GM19239 (cell line): ENCODE measurements at regions not wholly inside any gene's neighbourhood (a gene's known extent, or its start where the extent isn't known, plus 50 kb on each side); places are given as distances from the start of the nearest gene placed in this dataset.

ENCODE experiments used
- DNase-seq: peaks from one replicate; pipeline ENCODE4 v3.0.0; 2011; ENCODE audit warnings: low spot score; ENCODE audit not compliant: insufficient read length
- FAIRE-seq: peaks from 2 replicates; lab custom pipeline; 2011; peaks lifted over from hg19 to GRCh38; lab: Jason Lieb, UNC

DNA sequence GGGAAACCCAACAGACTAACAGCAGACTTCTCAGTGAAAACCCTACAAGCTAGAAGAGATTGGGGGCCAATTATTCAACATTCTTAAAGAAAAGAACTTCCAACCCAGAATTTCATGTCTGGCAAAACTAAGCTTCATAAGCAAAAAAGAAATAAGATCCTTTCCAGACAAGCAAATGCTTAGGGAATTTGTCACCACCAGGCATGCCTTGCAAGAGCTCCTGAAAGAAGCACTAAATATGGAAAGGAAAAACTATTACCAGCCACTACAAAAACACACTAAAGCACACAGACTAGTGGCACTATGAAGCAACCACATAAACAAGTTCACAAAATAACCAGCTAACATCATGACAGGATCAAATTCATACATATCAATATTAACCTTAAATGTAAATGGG is 131.1 kb downstream of the OR2K2 start:
- DNase-seq, result no peak
- FAIRE-seq, result no peak

DNA sequence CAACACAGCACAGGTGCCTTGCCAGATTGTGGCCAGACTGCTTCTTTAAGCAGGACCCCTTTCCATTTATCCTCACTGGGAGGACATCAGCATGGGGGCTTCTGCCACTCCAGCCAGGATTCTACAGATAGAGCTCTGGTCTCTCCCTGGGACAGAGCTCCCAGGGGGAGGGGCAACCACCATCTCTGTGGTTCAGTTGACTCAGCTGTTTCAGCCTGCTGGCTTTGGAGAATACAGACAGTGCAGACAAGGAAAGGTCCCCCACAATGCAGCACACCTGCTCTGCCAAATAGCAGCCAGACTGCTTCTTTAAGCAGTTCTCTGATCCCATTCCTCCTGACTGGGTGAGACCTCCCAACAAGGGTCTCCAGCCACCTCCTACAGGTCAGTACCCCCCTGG is 132.8 kb downstream of the OR2K2 start:
- FAIRE-seq (no peak), DNase-seq (no peak)

DNA sequence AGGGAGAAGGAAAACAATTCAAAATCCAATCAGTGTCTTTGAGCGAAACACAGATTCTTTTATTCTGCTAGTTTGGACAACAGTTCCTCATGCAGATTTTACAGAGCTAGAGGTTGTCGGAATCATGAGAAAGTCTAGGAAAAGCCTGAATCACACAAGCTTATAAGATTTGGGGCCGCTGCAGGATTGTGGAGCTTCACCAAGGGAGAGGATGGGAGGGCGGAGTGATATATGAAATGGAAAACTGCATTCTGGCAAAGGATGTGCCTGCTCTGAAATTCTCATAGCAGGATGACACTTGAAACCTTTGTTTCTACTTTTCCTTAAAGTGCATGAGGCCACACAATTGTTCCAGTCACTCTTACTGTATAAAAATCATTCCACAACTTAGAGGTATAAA is 134.3 kb downstream of the OR2K2 start:
- FAIRE-seq (no peak), DNase-seq (no peak)

GRCh38 chr9:111193095-111193494 is 136.9 kb downstream of the OR2K2 start:
- FAIRE-seq (no peak), DNase-seq (no peak)

DNA sequence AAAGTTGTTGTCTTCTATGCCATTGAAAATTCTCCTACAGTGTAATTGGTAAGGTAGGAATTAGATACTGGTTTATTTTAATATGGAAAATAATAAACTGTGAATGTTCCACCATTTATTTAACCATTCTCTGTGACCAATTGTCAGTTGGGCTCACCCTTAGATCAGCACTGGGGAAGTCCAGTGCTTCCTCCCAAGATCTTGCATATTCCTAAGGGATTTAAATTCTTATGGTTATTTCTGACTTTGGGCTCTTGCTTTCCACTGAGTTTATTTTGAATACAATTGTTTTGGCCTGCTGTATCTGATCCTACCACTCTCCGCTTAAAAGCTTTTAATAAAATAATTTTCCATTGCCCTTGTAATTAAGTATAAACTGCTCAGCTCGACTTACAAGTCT is 137.4 kb downstream of the OR2K2 start:
- FAIRE-seq (no peak), DNase-seq (no peak)

GRCh38 chr9:111190347-111190746 is 139.7 kb downstream of the OR2K2 start:
- DNase-seq (no peak), FAIRE-seq (no peak)

DNA sequence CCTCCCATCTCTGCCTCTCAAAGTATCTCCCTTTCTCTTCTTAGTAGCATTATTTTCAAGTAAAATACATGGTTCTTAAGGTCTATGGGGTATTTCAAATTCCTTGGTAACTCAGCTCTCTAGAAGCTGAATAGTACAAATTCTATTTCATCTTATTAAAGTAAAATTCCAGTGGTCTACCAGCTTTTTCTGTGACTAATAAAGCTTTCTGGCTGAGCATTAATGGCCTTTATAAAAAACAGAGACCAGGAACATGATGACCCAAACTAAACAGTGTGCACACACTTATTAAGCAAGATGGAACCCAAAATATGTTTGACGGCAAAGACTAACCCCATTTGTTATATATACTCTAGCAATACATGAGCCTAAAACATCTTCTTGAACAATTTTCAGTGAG is 142.6 kb downstream of the OR2K2 start:
- FAIRE-seq, result no peak
- DNase-seq, result no peak

DNA sequence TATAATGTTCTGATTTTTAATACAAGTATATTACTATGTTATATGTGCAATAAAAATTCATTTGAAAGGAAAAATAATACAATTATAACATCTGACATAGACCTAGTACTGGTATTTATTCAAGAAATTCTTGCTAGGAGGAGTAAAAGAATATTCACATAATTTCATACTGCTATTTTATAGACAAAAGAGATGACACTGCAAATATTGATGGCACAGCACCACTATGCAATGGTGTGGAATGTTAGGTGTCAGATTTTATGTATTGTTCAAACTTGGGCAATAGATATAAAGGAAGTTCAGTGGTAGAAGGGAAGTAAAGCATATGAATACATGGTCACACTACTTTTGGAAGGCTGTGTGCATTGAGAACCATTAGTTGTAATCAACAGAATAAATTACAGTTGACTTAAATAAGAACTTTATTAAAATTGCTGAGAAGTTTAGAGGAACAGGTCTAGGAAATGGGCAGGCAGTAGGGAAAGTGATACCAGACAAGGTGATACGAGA is 143.9 kb downstream of the OR2K2 start:
- FAIRE-seq (no peak), DNase-seq (no peak)

DNA sequence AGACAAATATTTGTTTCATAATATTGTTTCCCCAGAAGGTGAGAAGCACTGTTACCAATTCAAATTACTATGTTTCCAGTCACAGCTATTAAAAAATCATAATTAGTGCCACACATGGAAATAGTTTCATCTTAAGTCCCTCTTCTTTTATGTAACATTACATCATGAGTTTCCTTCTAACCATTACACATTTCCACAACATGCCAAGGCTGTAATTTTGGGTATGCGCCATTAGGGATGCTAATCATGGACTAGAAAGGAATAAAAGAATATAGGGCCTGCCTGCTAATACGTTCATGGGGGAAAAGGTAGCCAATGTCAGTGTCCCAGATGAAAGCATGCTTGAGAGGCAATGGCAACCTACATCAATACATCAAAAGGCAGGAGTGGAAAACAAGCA is 142.5 kb upstream of the LPAR1 start:
- FAIRE-seq (no peak), DNase-seq (no peak)

DNA sequence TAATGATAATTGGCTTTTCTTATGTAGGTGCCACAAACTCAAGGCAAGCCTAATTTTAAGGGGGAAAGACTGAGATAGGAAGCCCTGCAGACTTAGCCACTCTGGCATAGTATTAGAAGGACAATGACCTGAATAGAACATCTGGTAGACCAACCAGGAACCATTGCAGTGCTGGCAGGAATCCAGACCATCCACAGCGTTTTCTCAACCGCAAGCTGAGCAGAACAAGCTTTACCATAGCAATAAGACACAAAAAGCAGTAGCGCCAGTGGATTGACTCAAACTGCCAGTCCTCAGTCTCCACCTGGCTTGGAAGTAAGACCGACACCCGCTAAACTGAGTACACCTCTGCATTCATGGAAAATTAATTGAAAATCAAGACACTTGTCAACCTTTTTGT is 141.3 kb upstream of the LPAR1 start:
- DNase-seq (no peak), FAIRE-seq (no peak)

- DNase-seq (no peak), FAIRE-seq (no peak)
Measured at GRCh38 chr9:111178331-111179055, 140.2 kb upstream of the LPAR1 start.

DNA sequence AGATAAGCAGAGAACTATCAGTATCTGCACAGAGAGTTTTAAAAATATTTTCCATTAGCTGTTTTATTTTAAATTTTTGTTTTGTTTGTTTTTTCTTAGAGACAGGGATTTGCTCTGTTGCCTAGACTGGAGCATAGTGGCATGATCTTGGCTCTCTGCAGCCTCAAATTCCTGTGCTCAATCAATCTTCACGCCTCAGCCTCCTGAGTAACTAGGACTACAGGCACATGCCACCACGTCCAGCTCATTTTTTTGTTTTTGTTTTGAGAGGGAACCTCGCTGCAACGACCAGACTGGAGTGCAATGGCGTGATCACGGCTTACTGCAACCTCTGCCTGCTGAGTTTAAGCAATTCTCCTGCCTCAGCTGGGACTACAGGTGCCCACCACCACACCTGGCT is 138.2 kb upstream of the LPAR1 start:
- no peak for FAIRE-seq

DNA sequence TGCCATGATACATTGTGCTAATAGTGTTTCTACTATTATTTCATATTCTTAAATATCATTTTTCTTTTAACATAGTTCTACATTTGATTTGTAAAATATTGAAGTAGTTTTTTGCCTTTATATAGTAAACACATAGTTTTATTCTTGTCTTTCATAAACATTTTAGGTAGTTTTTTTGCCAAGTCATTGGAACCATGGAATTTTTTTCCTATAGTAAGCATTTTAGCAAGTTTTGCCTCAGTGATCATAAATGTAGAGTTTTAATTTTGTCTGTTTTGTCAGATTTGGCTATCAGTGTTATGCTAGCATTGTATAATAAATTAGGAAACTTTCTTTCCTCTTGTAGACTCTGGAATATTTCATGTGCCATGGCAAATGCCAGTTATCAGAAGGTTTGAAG is 137.1 kb upstream of the LPAR1 start:
- FAIRE-seq (no peak), DNase-seq (no peak)

More for the DNA sequence above, 138.2 kb upstream of the LPAR1 start:
- no peak for DNase-seq

DNA sequence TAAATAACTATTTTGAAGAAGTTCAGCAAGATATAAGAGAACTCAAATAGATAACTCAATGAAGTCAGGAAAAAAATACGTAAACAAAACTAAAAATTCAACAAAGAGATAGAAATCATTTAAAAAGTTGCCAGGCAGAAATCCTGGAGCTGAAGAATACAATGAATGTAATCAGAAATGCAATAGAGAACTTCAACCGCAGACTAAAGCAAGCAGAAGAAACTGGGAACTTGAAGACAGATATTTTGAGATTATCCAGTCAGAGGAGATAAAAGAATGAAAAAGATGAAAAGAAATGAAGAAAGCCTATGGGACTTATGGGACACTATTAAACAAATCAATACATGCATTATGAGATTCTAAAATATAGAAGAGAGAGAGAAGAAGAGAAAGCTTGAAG is 129.1 kb upstream of the LPAR1 start:
- DNase-seq, result no peak
- no peak for FAIRE-seq

GRCh38 chr9:111163716-111164389 is 125.6 kb upstream of the LPAR1 start:
- no peak for DNase-seq
- FAIRE-seq, result no peak

DNA sequence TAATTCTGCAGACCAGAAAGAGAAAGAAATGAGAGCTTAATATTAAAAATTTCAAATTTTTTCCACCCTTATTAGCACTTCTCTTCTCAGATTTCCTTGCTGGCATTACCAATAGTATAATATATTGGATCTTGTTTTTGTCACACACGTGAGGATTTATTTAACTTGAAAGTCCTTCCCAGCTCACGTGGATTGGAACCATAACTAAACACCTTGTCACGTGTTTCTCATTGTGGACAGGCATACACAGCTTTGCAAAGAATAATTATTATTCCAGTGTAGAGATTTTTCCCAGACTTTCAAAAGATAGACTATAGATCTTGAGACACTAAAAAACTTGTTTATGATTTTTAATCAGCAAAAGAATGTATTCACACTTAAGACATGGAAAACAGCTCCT is 123.8 kb upstream of the LPAR1 start:
- DNase-seq, result no peak
- no peak for FAIRE-seq

DNA sequence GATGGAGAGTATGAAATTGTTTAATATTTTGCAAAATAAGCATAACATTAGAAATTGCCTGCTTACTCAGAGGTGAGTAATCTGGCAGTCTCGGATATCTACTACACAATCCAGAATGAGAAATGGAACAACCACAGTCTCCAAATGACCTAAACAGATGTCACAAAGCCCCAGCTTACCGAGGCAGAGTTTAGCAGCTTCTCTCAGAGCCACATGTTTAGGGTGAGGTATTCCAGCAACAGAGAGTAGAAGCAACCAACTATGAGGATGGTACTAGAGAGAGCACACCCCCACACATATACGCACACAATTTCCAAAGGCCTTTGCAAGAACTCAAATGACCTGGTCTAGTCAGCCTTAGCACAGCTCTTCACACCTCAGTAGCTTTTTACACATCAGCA is 122.7 kb upstream of the LPAR1 start:
- no peak for FAIRE-seq

DNA sequence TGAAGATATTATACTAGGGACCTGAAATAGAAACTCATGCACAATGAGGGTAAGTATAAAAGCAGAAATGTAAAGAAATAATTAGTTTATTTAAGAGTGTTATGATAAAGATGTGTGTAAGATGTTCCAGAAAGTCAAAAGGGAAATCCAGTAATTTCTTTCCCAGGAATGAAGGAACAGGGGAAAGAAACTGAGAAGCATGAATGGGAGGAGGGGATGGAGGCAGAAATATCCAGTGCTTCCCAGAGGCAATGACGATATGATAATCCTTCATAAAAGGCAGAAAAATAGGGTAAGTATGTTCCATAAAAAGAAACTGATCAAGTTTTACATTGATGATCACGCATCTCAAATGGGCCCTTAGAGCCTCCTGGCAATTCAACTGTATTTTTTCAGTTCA is 120.7 kb upstream of the LPAR1 start:
- DNase-seq (no peak), FAIRE-seq (no peak)

More for the DNA sequence above, 122.7 kb upstream of the LPAR1 start:
- DNase-seq, result no peak

DNA sequence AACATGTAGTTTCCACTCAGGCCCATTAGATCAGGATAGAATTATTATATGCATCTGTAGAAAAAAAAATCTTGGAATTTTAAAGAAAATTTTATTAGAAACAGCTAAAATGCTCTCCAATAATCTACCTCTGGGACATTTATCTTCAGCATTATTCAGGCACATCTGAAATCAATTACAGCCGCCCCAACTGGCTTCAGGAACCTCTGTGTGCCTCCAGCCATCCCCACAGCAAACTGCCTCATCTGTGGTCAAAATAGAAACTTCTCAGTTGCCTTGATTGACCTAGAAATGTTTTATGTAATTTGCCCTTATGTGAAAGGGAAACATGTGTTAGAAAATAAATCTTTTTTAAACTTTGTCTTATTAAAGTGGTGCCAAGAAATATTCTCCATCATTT is 120.1 kb upstream of the LPAR1 start:
- FAIRE-seq, result no peak

DNA sequence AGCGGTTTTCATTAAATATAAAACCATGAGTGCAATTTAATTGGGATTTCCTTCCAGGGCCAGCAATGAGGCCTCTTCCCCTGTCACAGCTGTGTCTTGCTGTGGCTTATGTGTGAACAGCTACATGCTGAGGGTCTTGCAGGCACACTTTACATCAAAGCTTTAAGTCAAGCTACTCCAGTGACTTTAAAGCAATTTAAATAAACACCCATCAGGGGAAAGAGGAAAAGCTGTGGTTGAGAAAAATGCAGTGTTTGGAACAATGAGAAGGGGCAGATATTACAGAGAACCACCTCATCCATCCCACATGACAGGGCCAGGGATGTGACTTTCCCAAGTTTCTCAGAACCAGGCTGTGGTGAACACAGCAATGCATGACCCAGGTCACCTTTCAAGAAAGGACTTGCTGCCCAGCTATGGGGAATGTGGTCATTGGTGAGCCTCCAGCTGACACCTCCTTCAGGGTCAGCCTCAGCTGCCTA is 115.9 kb upstream of the LPAR1 start:
- DNase-seq, result no peak
- no peak for FAIRE-seq

More for the DNA sequence above, 120.1 kb upstream of the LPAR1 start:
- DNase-seq, result no peak

- FAIRE-seq, result no peak
- DNase-seq, result no peak
Measured at GRCh38 chr9:111152614-111153406, 114.5 kb upstream of the LPAR1 start.
